ENCODE measurements at regions not wholly inside any gene's neighbourhood (a gene's known extent, or its start where the extent isn't known, plus 50 kb on each side); places are given as distances from the start of the nearest gene placed in this dataset.

GRCh38 chr5:71929003-71929402 is 178.3 kb upstream of the MAP1B start:
- TF ChIP-seq ZKSCAN1 (IDR thresholded peaks at IDR 0.05; ENCODE audit: low read length) (no peak), E2F5 (CRISPR knock-in tag; conservative IDR thresholded peaks at IDR 0.05) (no peak), KLF9 (CRISPR knock-in tag; IDR thresholded peaks at IDR 0.05; ENCODE audit: low read depth) (no peak), ELK4 (CRISPR knock-in tag; IDR thresholded peaks at IDR 0.05; ENCODE audit: borderline replicate concordance) (no peak), FOXP4 (CRISPR knock-in tag; IDR thresholded peaks at IDR 0.05) (no peak), THAP7 (CRISPR knock-in tag; IDR thresholded peaks at IDR 0.05) (no peak), PRMT3 (CRISPR knock-in tag; IDR thresholded peaks at IDR 0.05; ENCODE audit: borderline replicate concordance, low read depth) (no peak), ZNF274 (CRISPR knock-in tag; IDR thresholded peaks at IDR 0.05) (no peak)
